ENCODE measurements at regions not wholly inside any gene's neighbourhood (a gene's known extent, or its start where the extent isn't known, plus 50 kb on each side); places are given as distances from the start of the nearest gene placed in this dataset.

GRCh38 chr13:64338671-64339070 is 2891.5 kb downstream of the PCDH9 start:
- DNase-seq (ENCODE audit: extremely low spot score): no peak
- CTCF ChIA-PET: no interaction called here
- POLR2A ChIA-PET: no interaction called here
- no peak; the same call in 1 of the 2 replicates for TF ChIP-seq ARNT (IDR thresholded peaks at IDR 0.05)
- TF ChIP-seq CTBP1 (IDR thresholded peaks at IDR 0.05; ENCODE audit: borderline replicate concordance): no peak
- no peak for TF ChIP-seq FOXA1 (IDR thresholded peaks at IDR 0.05)
- no peak for TF ChIP-seq SP1 (IDR thresholded peaks at IDR 0.05)
- TF ChIP-seq TARDBP (IDR thresholded peaks at IDR 0.05): no peak
- no peak for TF ChIP-seq ELF4 (IDR thresholded peaks at IDR 0.05)
- no peak for TF ChIP-seq HDGF (IDR thresholded peaks at IDR 0.05; ENCODE audit: borderline replicate concordance)
- no peak for TF ChIP-seq NFRKB (IDR thresholded peaks at IDR 0.05)
- no peak for TF ChIP-seq L3MBTL2 (conservative IDR thresholded peaks at IDR 0.05)
- no peak for TF ChIP-seq BHLHE40 (IDR thresholded peaks at IDR 0.05; ENCODE audit: borderline replicate concordance)
- no peak for TF ChIP-seq FOXM1 (IDR thresholded peaks at IDR 0.05; ENCODE audit: borderline replicate concordance)
- no peak for TF ChIP-seq LEF1 (IDR thresholded peaks at IDR 0.05; ENCODE audit: borderline replicate concordance)
- TF ChIP-seq SUZ12 (IDR thresholded peaks at IDR 0.05): no peak
- no peak for TF ChIP-seq PKNOX1 (IDR thresholded peaks at IDR 0.05)

- TF ChIP-seq SP1 (IDR thresholded peaks at IDR 0.05): no peak
- no peak for TF ChIP-seq LEF1 (IDR thresholded peaks at IDR 0.05; ENCODE audit: borderline replicate concordance)
- no peak for TF ChIP-seq FOXK2 (IDR thresholded peaks at IDR 0.05)
- TF ChIP-seq TARDBP (IDR thresholded peaks at IDR 0.05): no peak
- no peak for TF ChIP-seq NFRKB (IDR thresholded peaks at IDR 0.05)
- no peak for TF ChIP-seq HDGF (IDR thresholded peaks at IDR 0.05; ENCODE audit: borderline replicate concordance)
- TF ChIP-seq ARNT (IDR thresholded peaks at IDR 0.05): no peak
- TF ChIP-seq ZNF384 (IDR thresholded peaks at IDR 0.05): no peak
- no peak for TF ChIP-seq L3MBTL2 (conservative IDR thresholded peaks at IDR 0.05)
- TF ChIP-seq FOXA1 (IDR thresholded peaks at IDR 0.05): no peak
- no peak for TF ChIP-seq ELF4 (IDR thresholded peaks at IDR 0.05)
- no peak for TF ChIP-seq PKNOX1 (IDR thresholded peaks at IDR 0.05)
- TF ChIP-seq FOXM1 (IDR thresholded peaks at IDR 0.05; ENCODE audit: borderline replicate concordance): no peak
- TF ChIP-seq SUZ12 (IDR thresholded peaks at IDR 0.05): no peak
- no peak for TF ChIP-seq BHLHE40 (IDR thresholded peaks at IDR 0.05; ENCODE audit: borderline replicate concordance)
- ChIA-PET CTCF (no interaction called here), POLR2A (no interaction called here)
- DNase-seq (ENCODE audit: extremely low spot score): no peak
Observed at GRCh38 chr13:64333888-64334287, 2896.2 kb downstream of the PCDH9 start.

- TF ChIP-seq L3MBTL2 (conservative IDR thresholded peaks at IDR 0.05) (no peak), NFRKB (IDR thresholded peaks at IDR 0.05) (no peak), HDGF (IDR thresholded peaks at IDR 0.05; ENCODE audit: borderline replicate concordance) (no peak), TARDBP (IDR thresholded peaks at IDR 0.05) (no peak), ZNF384 (IDR thresholded peaks at IDR 0.05) (no peak), ELF4 (IDR thresholded peaks at IDR 0.05) (no peak), ARNT (IDR thresholded peaks at IDR 0.05) (no peak), FOXA1 (IDR thresholded peaks at IDR 0.05) (no peak), SP1 (IDR thresholded peaks at IDR 0.05) (no peak), BHLHE40 (IDR thresholded peaks at IDR 0.05; ENCODE audit: borderline replicate concordance) (no peak), PKNOX1 (IDR thresholded peaks at IDR 0.05) (no peak), LEF1 (IDR thresholded peaks at IDR 0.05; ENCODE audit: borderline replicate concordance) (no peak), SUZ12 (IDR thresholded peaks at IDR 0.05) (no peak), FOXM1 (IDR thresholded peaks at IDR 0.05; ENCODE audit: borderline replicate concordance) (no peak), FOXK2 (IDR thresholded peaks at IDR 0.05) (no peak), CTBP1 (IDR thresholded peaks at IDR 0.05; ENCODE audit: borderline replicate concordance) (no peak)
- POLR2A ChIA-PET: no interaction called here
- CTCF ChIA-PET: no interaction called here
- DNase-seq (ENCODE audit: extremely low spot score): no peak
Observed at GRCh38 chr13:64332048-64332447, 2898.1 kb downstream of the PCDH9 start.

GRCh38 chr13:64327505-64328194 is 2902.5 kb downstream of the PCDH9 start:
- CTCF ChIA-PET: no interaction called here
- no peak for DNase-seq (ENCODE audit: extremely low spot score)
- no peak for TF ChIP-seq ELF4 (IDR thresholded peaks at IDR 0.05)
- TF ChIP-seq NFRKB (IDR thresholded peaks at IDR 0.05): no peak
- no peak for TF ChIP-seq CTBP1 (IDR thresholded peaks at IDR 0.05; ENCODE audit: borderline replicate concordance)
- no peak for TF ChIP-seq LEF1 (IDR thresholded peaks at IDR 0.05; ENCODE audit: borderline replicate concordance)
- TF ChIP-seq FOXK2 (IDR thresholded peaks at IDR 0.05): no peak
- TF ChIP-seq SP1 (IDR thresholded peaks at IDR 0.05): peak; percentile 20; the same call in 1 of the 2 replicates
- no peak for TF ChIP-seq FOXM1 (IDR thresholded peaks at IDR 0.05; ENCODE audit: borderline replicate concordance)
- peak; percentile 40; the same call in 1 of the 2 replicates for TF ChIP-seq PKNOX1 (IDR thresholded peaks at IDR 0.05)
- no peak for TF ChIP-seq SUZ12 (IDR thresholded peaks at IDR 0.05)
- no peak for TF ChIP-seq ZNF384 (IDR thresholded peaks at IDR 0.05)
- TF ChIP-seq FOXA1 (IDR thresholded peaks at IDR 0.05): no peak
- TF ChIP-seq ARNT (IDR thresholded peaks at IDR 0.05): no peak
- no peak for TF ChIP-seq BHLHE40 (IDR thresholded peaks at IDR 0.05; ENCODE audit: borderline replicate concordance)
- TF ChIP-seq HDGF (IDR thresholded peaks at IDR 0.05; ENCODE audit: borderline replicate concordance): no peak
- POLR2A ChIA-PET: no interaction called here

GRCh38 chr13:64314331-64314730 is 2898.7 kb upstream of the PCDH20 start:
- CTCF ChIA-PET: no interaction called here
- DNase-seq (ENCODE audit: extremely low spot score): no peak
- POLR2A ChIA-PET: no interaction called here
- TF ChIP-seq SP1 (IDR thresholded peaks at IDR 0.05): no peak
- TF ChIP-seq FOXM1 (IDR thresholded peaks at IDR 0.05; ENCODE audit: borderline replicate concordance): no peak
- no peak for TF ChIP-seq FOXA1 (IDR thresholded peaks at IDR 0.05)

Data from HEK293T (cell line).